ENCODE measurements at regions not wholly inside any gene's neighbourhood (a gene's known extent, or its start where the extent isn't known, plus 50 kb on each side); places are given as distances from the start of the nearest gene placed in this dataset.

GRCh38 chr12:17540921-17541320 is 549.1 kb downstream of the RERGL start:
- DNase-seq: no peak

GRCh38 chr12:17528394-17528793 is 561.6 kb downstream of the RERGL start:
- DNase-seq: no peak

GRCh38 chr12:17527021-17527420 is 563.0 kb downstream of the RERGL start:
- DNase-seq: no peak

GRCh38 chr12:17511369-17511768 is 578.6 kb downstream of the RERGL start:
- no peak for DNase-seq

GRCh38 chr12:17507336-17507735 is 582.7 kb downstream of the RERGL start:
- DNase-seq: no peak

GRCh38 chr12:17503742-17504141 is 586.3 kb downstream of the RERGL start:
- no peak for DNase-seq

- no peak for DNase-seq
Measured at GRCh38 chr12:17489452-17489851, 600.5 kb downstream of the RERGL start.

- DNase-seq: no peak
Measured at GRCh38 chr12:17478908-17479673, 610.9 kb downstream of the RERGL start.

GRCh38 chr12:17470460-17470859 is 619.5 kb downstream of the RERGL start:
- DNase-seq: no peak

- DNase-seq: no peak
Measured at GRCh38 chr12:17459214-17459613, 630.8 kb downstream of the RERGL start.

GRCh38 chr12:17456486-17456885 is 633.5 kb downstream of the RERGL start:
- no peak for DNase-seq

GRCh38 chr12:17438141-17438540 is 651.9 kb downstream of the RERGL start:
- no peak for DNase-seq

- no peak for DNase-seq
Measured at GRCh38 chr12:17416748-17417147, 673.2 kb downstream of the RERGL start.

GRCh38 chr12:17414596-17414995 is 675.4 kb downstream of the RERGL start:
- DNase-seq: no peak

GRCh38 chr12:17411662-17412061 is 678.3 kb downstream of the RERGL start:
- no peak for DNase-seq

GRCh38 chr12:17388679-17389078 is 701.3 kb downstream of the RERGL start:
- no peak for DNase-seq

- DNase-seq: no peak
Measured at GRCh38 chr12:17383321-17383720, 706.7 kb downstream of the RERGL start.

- no peak for DNase-seq
Measured at GRCh38 chr12:17381211-17381610, 708.8 kb downstream of the RERGL start.

- no peak for DNase-seq
Measured at GRCh38 chr12:17372508-17372907, 717.5 kb downstream of the RERGL start.

GRCh38 chr12:17371491-17372215 is 718.3 kb downstream of the RERGL start:
- no peak for DNase-seq

GRCh38 chr12:17370621-17371020 is 719.4 kb downstream of the RERGL start:
- no peak for DNase-seq

GRCh38 chr12:17369556-17369955 is 720.4 kb downstream of the RERGL start:
- DNase-seq: no peak

- DNase-seq: no peak
Measured at GRCh38 chr12:17361224-17361623, 728.8 kb downstream of the RERGL start.

- DNase-seq: no peak
Measured at GRCh38 chr12:17358835-17359234, 731.2 kb downstream of the RERGL start.
